Mucosa of gallbladder (tissue), 1 donor: ENCODE measurements at regions not wholly inside any gene's neighbourhood (a gene's known extent, or its start where the extent isn't known, plus 50 kb on each side); places are given as distances from the start of the nearest gene placed in this dataset.
A peak's percentile ranks its signal among the peaks of the same experiment; 100 is the strongest.

Source experiments
- DNase-seq: peaks from one replicate; pipeline ENCODE4 v3.0.0-alpha.2; 2020; ENCODE audit warnings: low spot score
- donor health status: DM: no; HTN: no; CAD: no.

GRCh38 chr7:33727315-33727714 lies 178.0 kb upstream of the BMPER start:
- no peak for DNase-seq

DNA sequence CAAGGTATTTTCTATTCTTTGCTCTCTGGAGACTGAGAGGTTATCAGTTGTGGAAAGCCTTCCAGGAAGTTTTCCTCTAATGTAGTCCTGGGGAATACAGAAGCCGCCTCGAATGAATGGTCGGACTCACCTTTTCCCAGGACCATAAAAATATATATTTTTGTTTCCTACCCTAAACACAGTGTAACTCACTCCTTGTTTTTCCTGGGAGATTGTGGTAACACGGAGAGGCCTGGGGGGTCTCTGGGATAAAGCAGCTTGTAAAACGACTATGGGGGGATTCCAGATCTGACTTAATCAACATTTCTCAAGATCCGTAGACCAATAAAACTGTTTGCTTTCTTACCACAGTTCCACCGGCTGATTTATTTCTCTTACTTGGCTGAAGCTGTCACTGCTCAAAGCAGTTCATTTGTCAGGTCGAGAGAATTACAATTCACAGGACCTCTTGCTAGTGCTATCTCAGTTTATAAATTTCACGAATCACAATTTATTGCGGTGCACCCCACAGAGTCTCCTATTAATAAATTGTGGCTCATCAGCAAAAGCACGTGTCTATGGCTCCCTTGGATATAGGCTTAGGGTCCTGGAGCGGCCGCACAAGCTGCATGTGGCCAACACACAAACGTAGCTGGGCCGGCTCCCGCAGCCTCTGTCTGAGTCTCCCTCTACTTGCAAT lies 176.3 kb upstream of the BMPER start:
- no peak for DNase-seq

DNA sequence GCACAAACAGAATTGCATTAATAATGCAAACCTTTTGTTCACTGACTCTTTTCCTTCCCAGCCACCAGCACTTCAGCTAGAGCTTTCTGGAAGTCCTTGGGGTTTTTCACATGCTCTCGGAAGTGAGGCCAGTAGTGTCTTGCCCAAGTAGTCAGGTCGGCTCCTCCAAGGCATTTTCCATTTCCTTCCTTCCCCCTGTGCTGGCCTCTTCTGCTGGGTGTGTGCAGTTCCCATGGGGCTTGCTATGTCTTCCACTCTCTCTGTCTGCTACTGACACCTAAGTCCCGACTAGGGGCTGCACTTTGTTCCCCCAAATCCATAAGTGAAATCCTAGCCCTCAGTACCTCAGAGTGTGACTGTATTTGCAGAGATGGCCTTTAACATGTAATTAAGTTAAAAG lies 175.6 kb upstream of the BMPER start:
- no peak for DNase-seq

- no peak for DNase-seq
These were observed 174.4 kb upstream of the BMPER start for GRCh38 chr7:33730958-33731357.

- DNase-seq, result no peak
These were observed 173.4 kb upstream of the BMPER start for GRCh38 chr7:33731912-33732311.

GRCh38 chr7:33732462-33732861 lies 172.9 kb upstream of the BMPER start:
- DNase-seq, result no peak

DNA sequence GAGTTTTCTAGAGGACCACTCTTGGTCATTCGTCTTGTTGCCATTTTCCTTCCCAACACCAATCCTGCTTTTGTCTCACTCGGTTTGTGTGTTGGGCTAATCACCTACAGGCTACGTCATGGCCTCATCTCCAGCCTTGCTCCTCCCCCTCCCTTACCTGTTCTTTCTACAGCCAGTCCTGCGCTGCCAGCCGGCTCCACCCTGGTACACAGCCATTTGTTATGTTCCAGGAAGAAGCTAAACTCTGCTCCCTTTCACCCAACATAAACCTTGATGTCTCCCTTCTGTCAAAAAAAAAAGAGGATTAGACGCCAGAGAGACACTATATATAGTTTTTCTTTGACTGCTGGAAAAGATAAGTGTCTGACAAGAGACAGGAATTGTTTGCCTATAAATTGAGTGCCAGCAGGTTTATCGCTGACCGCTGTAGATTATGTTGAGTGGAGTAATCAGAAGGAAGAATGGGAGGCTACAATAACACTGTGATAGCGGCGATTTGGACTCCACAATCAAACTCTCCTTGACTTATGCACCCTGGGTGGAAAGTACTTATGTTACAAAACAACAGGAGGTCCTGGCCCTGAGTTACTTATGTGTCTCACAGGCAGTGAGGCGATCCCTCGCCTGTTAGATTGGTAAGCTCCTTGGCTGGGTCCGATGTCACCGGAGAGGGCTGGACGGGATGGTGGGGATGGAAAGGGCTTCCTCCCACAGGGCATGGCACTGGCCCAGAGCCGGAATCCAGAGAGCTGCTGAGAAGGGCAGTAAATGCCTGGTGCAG lies 171.3 kb upstream of the BMPER start:
- DNase-seq, result peak; percentile 41

- DNase-seq, result no peak
These were observed 169.9 kb upstream of the BMPER start for GRCh38 chr7:33735403-33735802.

DNA sequence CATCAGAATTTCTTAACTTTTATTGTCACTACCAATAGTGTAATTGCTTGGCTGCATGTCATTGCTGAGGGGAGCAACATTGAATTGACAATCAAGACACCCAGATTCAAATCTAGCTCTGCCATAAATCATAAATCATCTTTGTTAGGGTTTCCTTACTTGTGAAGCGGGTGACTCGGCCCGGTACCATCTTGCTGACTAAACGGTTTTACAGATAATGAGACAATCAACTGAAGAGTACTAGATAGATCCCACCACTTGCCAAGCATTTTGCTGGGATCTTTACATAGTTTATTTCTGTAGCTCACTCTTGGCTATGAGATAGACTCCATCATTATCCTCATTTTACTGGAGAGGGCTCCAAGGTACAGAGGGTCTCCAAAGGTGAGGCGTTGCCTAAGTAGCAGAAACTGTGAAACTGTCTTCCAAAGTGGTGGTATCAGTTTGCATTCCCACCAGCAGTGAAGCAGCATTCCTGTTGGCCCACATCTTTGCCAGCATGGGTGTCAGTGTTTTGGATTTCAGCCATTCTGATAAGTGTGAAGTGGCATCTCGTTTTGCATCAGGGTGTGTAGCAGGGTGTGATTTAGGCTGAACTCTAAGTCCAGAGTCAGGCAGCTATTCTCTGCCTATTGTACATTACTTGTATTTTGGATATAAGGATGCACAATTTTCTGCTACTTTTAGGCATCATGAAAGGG lies 168.7 kb upstream of the BMPER start:
- DNase-seq, result no peak

- no peak for DNase-seq
These were observed 166.9 kb upstream of the BMPER start for GRCh38 chr7:33738260-33738935.

DNA sequence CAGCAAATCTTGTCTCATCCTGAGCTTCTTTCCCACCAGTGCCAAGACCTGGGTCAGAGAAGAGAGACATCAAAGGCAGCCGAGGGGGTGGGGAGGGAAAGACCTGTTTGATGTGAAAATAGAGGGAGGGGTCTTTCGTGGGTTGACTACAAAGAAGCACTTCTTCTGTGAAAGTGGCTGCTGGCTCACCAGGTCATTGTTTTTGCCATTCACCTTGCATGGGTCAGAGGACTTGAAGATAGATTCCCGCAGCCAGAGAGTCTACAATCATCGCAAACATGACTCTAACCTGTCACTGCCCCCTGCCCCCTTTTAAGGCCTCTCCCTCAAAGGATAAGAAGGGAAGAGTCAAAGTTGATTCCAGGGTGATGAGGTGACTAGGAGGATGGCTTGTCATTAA lies 166.1 kb upstream of the BMPER start:
- no peak for DNase-seq

DNA sequence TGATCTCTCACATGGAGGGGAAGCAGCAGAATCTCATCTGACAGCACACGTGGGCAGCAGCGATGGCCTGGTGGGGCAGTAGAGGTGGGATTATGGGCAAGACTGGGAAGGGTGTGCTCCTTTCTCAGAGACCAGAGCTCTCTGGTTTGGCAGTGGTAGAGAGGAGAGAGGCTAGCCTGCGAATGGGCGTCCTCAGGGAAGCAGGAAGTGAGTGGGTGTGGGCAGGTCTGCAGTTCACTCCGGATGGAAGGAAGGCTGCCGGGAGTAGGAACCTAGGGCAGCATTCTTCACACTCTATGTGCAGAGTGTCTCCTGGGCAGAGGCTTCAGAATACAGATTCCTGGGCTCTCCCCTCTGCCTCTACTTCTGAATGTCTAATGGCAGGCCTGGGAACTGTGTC lies 162.8 kb upstream of the BMPER start:
- DNase-seq, result no peak

GRCh38 chr7:33742999-33743587 lies 162.2 kb upstream of the BMPER start:
- DNase-seq, result no peak

DNA sequence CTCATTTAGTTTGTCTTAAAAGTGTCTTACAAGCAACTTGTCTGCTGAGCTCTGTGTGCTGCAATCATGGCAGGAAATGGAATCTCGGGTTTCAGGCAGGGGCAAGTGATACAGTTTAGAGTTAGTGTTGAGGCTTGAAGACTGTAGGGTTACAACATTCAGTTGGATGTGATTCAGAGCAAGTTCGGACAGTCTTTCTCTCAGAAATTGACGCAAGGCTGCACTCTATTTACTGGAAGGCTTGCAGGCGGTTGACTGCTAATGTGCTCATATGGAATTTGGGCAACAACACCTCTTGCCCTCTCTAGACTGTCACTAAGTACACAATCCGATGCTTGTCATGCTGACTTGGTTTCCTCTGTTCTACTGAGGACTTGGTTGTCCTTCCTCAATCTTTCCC lies 161.7 kb upstream of the BMPER start:
- no peak for DNase-seq

- no peak for DNase-seq
These were observed 160.9 kb upstream of the BMPER start for GRCh38 chr7:33744293-33745075.

DNA sequence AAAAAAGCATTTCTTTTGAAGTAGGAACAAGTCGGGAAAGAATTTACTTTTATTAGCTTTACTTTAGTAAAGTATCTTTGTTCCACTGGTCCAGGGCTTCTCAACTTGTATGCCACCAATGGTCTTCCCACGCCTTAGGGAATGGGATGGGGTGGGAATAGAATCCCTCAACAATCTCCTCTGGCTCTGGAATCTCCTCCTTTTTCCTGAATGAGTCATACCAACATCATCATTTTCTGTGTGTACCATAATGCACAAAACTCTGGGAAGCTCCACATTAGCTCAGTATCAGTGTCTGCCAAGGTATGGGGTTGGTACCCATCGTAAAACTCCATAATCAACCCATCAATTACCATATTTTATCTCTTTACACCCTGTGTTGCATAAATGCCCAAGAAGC lies 159.4 kb upstream of the BMPER start:
- no peak for DNase-seq

DNA sequence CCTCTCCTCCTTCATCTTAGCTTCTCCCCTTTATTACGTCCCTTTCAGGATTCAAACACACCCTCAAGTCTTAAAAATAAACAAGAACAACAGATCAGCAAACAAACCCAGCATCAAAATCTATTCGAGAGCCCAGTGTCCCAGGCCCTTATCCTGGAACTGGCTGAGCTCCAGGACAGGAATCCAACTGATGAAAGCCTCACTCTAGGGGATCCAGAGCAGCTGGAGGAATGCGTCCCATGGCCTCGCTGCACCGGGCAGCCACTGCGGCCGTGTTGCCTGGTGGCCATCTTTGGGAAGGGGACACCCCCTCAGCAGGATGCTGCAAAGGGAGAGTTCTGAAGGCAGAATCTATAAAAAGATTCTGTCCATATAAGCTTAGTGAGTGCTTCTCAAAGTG lies 156.5 kb upstream of the BMPER start:
- DNase-seq, result no peak

- no peak for DNase-seq
These were observed 155.2 kb upstream of the BMPER start for GRCh38 chr7:33750177-33750576.

- DNase-seq, result no peak
These were observed 153.9 kb upstream of the BMPER start for GRCh38 chr7:33751443-33751842.

DNA sequence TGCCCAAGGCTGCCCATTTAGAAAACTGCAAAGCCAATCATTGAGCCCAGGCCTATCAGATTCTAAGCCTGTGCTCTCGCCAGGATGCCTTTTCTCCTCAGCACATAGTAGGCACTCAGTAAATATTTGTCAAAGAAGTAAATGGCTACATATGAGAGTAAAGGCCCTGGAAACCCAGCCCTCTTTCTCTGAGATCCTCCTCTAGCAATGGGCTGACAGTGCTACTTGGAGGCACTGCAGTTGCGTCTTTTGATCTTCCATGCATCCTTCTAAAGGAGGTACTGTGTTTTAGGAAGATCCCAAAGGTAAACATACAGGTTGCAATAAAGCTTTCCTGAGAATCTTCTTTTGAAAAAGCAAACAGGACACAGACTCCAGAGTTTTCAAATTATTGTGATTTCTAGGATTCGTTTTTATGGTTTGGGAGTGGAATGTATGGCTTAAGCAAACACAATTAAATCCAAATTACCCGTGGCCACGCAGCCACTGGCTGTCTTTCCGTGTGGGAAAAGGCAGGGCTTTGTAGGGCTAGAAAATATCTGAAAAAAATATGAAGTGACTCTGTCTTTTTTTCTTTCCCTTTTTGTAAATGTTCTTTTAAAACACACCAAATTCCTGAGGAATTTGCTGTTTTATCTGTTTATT lies 151.3 kb upstream of the BMPER start:
- no peak for DNase-seq
